ENCODE measurements at regions not wholly inside any gene's neighbourhood (a gene's known extent, or its start where the extent isn't known, plus 50 kb on each side); places are given as distances from the start of the nearest gene placed in this dataset.

GRCh38 chr9:129476821-129477611, 143.9 kb downstream of the C9orf50 start:
- no peak for DNase-seq (ENCODE audit: low read depth)

GRCh38 chr9:129474740-129475404, 146.0 kb downstream of the C9orf50 start:
- DNase-seq (ENCODE audit: low read depth): no peak

- DNase-seq (ENCODE audit: low read depth): no peak
Measured at GRCh38 chr9:129473523-129474244, 147.2 kb downstream of the C9orf50 start.

DNA sequence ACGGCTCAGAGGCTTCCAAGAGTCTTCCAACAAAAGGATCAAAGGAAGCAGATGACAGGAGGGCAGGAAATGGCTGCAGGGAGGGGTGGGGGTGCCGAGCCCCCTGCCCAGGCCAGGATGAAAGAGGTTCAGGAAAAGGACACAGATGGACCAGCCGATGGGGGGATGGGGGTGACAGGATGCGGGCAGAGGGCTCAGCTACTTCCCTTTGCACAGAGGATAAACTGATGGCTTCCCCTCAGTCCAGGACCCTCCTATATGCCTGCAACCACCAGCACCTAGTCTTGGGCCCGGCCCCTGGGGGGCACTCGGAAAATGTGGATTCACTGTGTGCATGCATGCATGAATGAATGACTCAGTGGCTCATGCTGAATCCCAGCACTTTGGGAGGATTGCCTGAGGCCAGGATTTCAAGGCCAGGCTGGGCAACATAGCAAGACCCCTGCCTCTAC, 148.2 kb downstream of the C9orf50 start:
- DNase-seq (ENCODE audit: low read depth): no peak

GRCh38 chr9:129471201-129472019, 149.5 kb downstream of the C9orf50 start:
- DNase-seq (ENCODE audit: low read depth): no peak

DNA sequence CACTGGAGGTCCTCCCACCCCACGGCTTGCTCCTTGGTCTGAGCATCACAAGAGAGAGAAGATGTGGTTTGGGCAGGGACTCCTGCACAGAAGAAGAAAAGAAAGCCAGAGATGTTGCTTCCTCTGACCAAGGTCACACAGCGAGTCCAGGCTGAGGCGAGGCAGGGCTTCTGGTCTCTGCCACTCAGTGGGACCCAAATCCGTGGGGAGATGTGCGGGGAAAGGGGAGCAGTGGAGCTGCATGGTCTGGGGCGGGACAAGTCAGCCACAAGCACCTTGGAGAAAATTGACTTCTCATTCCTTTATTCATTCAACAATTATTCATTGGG, 150.9 kb downstream of the C9orf50 start:
- DNase-seq (ENCODE audit: low read depth): no peak

- DNase-seq (ENCODE audit: low read depth): no peak
Measured at GRCh38 chr9:129469188-129469987, 151.5 kb downstream of the C9orf50 start.

GRCh38 chr9:129467739-129468666, 152.9 kb downstream of the C9orf50 start:
- DNase-seq (ENCODE audit: low read depth): no peak

DNA sequence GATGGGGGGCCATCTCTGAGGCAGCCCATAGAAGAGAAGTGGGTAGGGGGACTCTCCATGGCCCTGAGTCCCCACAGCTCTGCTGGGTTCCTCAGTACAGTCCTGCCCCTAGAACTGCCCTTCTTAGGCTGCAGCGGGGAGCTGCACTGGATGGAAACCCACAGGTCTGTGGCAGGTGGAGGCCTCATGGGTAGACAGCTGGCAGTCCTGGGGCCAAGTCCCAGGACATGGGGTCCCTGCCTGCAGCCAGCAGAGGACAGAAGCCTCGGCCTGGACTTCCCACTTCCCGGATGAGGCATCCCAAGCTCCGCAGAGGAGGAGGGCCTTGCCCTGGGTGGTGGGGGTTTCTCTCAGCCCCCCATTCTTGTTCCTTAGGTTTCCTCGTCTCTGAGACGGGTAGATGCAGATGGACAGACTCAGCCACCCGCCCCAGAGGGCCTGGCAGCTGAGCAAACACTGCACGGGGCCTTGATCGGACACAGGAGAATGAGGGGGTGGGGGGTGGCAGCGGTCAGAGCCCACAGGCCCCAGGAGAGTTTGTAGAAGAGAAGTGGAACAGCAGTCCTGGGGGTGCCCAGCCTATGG, 153.8 kb downstream of the C9orf50 start:
- no peak for DNase-seq (ENCODE audit: low read depth)

DNA sequence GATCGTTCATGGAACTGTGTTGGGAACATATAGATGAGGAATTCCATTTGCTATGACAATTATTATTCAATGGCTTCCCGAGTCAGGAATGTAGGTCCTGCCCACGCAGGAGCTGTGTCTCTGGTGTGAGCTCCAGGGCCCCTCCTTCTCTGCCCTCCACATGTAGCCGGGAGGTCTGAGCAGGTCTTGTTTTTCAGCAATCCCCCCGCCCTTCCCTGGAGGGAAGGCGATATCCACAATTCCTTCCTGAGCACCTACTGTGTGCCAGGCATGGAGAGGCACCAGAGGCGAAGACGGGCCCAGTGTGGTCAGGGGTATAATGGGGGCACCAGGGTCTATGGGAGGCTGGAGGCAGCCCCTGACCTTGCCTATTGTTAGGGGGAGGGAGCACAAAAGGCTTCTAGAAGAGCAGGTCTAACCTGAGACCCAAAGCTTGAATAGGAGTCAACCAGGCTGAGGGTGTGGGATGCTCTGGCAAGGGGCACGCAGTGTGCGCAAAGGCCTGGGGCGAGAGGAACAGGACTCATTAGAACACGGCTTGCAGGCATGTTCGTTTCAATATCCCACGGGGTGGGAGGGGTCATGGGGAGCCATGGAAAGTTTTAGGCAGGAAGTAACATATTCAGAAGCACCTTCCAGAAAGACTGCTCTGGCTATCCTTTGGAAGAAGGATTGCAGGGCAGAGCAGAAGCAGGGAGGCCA, 154.9 kb downstream of the C9orf50 start:
- no peak for DNase-seq (ENCODE audit: low read depth)

GRCh38 chr9:129464972-129465833, 155.7 kb downstream of the C9orf50 start:
- peak; percentile 62 for DNase-seq (ENCODE audit: low read depth)

- DNase-seq (ENCODE audit: low read depth): no peak
Measured at GRCh38 chr9:129463994-129464393, 156.9 kb downstream of the C9orf50 start.

DNA sequence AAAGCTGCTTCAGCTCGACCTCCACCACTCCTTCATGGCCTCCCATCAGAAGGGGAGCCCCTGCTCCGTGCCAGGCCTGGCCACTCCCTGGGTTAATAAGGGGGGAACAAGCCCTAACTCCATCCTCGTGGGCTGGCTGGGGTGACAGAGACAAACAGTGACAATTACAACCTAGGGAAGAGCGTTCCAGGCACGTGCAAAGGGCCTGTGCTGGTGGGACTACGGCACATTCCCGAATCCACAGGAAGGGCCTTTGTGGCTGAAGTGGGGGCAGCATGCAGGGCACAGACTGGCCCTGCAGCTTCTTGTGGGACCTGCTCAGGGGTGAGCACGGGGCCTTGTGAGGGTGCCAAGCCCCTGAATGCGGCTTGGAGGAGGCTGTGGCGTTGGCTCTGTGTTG, 157.4 kb downstream of the C9orf50 start:
- DNase-seq (ENCODE audit: low read depth): no peak

DNA sequence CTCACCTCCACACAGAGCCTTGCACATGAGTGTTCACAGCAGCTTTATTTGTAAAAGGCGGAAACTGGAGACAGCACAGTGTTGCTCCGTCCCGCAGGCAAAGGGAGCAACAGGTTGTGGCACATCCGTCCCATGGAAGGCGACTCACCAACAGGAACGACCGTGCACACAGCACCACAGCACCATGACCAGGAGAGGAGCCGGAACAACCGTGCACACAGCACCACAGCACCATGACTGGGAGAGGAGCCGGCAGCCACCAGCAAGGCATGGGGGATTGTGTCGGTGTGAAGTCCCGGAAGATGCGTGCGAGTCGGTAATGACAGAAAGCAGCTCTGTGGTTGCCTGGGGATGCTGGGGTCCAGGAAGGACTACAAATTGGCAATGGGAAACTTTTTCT, 158.5 kb downstream of the C9orf50 start:
- no peak for DNase-seq (ENCODE audit: low read depth)

GRCh38 chr9:129460323-129461261, 160.3 kb downstream of the C9orf50 start:
- DNase-seq (ENCODE audit: low read depth): peak; percentile 89

DNA sequence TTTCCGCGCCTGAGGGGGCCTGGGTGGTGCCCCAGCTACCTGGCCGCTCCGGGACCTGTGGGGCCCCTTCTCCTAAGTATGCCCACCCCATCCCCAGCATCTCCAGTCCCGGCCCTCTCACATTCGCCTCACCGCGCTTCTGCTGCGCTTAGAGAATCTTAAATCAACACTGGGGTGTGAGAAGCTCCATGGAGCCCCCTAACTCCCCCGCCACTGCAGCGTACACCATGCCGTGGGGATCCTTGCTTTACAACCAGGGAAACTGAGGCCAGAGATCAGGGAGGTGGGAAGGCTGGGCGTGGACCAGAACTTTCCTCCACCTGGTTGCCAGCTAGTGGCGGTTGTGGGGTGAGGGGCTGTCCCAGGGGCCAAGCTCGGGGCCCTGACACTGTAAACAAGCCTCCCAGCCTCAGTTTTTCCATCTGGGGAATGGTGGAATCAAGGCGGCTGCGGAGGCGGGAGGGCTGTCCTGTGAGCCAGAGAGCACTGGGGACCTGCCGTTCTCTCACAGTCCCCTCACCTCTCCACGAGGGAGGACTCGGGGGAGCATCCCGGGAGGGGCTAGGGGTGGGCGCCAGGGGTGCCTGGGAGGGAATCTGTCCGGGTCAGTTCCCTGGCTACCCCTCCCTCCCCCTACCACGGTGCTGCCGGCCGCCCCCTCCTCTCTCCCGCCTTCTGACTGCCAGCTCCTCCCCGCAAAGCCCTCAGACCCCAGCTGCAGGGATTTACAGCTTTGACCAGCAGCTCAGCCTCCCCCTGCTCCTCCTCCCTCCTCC, 161.2 kb downstream of the C9orf50 start:
- DNase-seq (ENCODE audit: low read depth): no peak
